HCT116 (cell line): ENCODE measurements at regions not wholly inside any gene's neighbourhood (a gene's known extent, or its start where the extent isn't known, plus 50 kb on each side); places are given as distances from the start of the nearest gene placed in this dataset.

Experiments
- ATAC-seq: fragments of 200-7000 bp; cut with Tn5 transposase; 2 replicates; pipeline ENCODE4 v1.9.1; 2020; ENCODE audit warnings: mild to moderate bottlenecking, moderate library complexity
- BruUV-seq: library from RNA; stranded (reverse); fragments of 400-500 nt; replicated peaks from 2 replicates; lab custom pipeline; 2021; lab: Mats Ljungman, UMichigan
- CTCF ChIA-PET: fragments of 300-600 bp; sonication (Branson Sonifier 250); formaldehyde crosslinking; loops from one replicate; lab custom pipeline; 2021; ENCODE audit warnings: antibody characterized with exemption; lab: Charles Lee
- POLR2A ChIA-PET: fragments of 300-600, 350-600 bp; sonication (Branson Sonifier 250); formaldehyde crosslinking; loops from one replicate; lab custom pipeline; 2021; ENCODE audit warnings: antibody characterized with exemption; lab: Charles Lee
- RAD21 ChIA-PET, 2 experiments: fragments of 300-600 bp; sonication (Branson Sonifier 250); formaldehyde crosslinking; loops; one replicate each; lab custom pipeline; 2023; ENCODE audit warnings: low total read pairs in 2 of 2; ENCODE audit not compliant: uncharacterized antibody in 2 of 2, unreplicated experiment in 2 of 2, low non-redundant PET in 1 of 2; lab: Charles Lee
- DNase-seq: peaks from one replicate; pipeline ENCODE4 v3.0.0-alpha.2; 2010; ENCODE audit warnings: low read depth, low spot score
- H2AFZ ChIP-seq: fragments of 200-600 bp; shearing (Covaris generic), sonication (generic); 2 replicates; pipeline ENCODE4 v1.6.1; 2017; ENCODE audit warnings: low read depth, mixed run types, mixed read lengths, antibody characterized with exemption, low read length; ENCODE audit not compliant: poor library complexity, severe bottlenecking
- H3K27ac ChIP-seq: 2 replicates; pipeline ENCODE4 v1.5.1; 2012; ENCODE audit warnings: low read depth, low read length
- H3K27me3 ChIP-seq: fragments of 200-600 bp; sonication (generic); 2 replicates; pipeline ENCODE4 v1.6.1; 2016; ENCODE audit warnings: mixed run types, low read length, mixed read lengths; ENCODE audit not compliant: insufficient read depth
- H3K36me3 ChIP-seq, 2 experiments: fragments of 200-500 bp in 1 of 2; fragments of 200-600 bp in 1 of 2; sonication (Bioruptor generic) in 1 of 2; sonication (generic) in 1 of 2; 2 replicates each; pipeline versions ENCODE4 v1.5.1 to v1.6.1; 2014 to 2016; ENCODE audit warnings: low read length in 2 of 2, inconsistent platforms in 1 of 2, mixed read lengths in 1 of 2, mixed run types in 1 of 2; ENCODE audit not compliant: insufficient read depth in 2 of 2, control insufficient read depth in 1 of 2
- H3K4me1 ChIP-seq, 2 experiments: fragments of 200-600 bp in 1 of 2; sonication (generic) in 1 of 2; 2 replicates each; pipeline versions ENCODE4 v1.5.1 to v1.6.1; 2012 to 2017; ENCODE audit warnings: low read length in 2 of 2, inconsistent platforms in 1 of 2, mild to moderate bottlenecking in 1 of 2, mixed read lengths in 1 of 2, mixed run types in 1 of 2, moderate library complexity in 1 of 2; ENCODE audit not compliant: insufficient read depth in 2 of 2, control insufficient read depth in 1 of 2
- H3K4me2 ChIP-seq: fragments of 200-600 bp; sonication (generic); 2 replicates; pipeline ENCODE4 v1.6.1; 2017; ENCODE audit warnings: mixed run types, low read length, mixed read lengths
- H3K4me3 ChIP-seq, 2 experiments: fragments of 200-600 bp in 1 of 2; sonication (generic) in 1 of 2; replicated peaks in 1 of 2; 2 replicates each; pipeline ENCODE4 v1.5.1; 2011 to 2016; ENCODE audit warnings: low read length in 2 of 2, control low read depth in 1 of 2, low read depth in 1 of 2, mild to moderate bottlenecking in 1 of 2, mixed read lengths in 1 of 2, mixed run types in 1 of 2
- H3K79me2 ChIP-seq: fragments of 200-600 bp; sonication (generic); 2 replicates; pipeline ENCODE4 v1.6.1; 2017; ENCODE audit warnings: mild to moderate bottlenecking, mixed run types, low read length, moderate library complexity, mixed read lengths; ENCODE audit not compliant: insufficient read depth
- H3K9ac ChIP-seq: fragments of 200-600 bp; sonication (generic); 2 replicates; pipeline ENCODE4 v1.6.1; 2016; ENCODE audit warnings: low read length, mixed read lengths
- H3K9me2 ChIP-seq: fragments of 200-600 bp; sonication (generic), shearing (Covaris generic); 2 replicates; pipeline ENCODE4 v1.6.1; 2017; ENCODE audit warnings: mixed run types, mild to moderate bottlenecking, moderate library complexity; ENCODE audit not compliant: insufficient read depth
- H3K9me3 ChIP-seq, 2 experiments: fragments of 200-500 bp in 1 of 2; fragments of 200-600 bp in 1 of 2; sonication (Bioruptor generic) in 1 of 2; sonication (generic) in 1 of 2; 2 replicates each; pipeline ENCODE4 v1.6.1; 2014 to 2017; ENCODE audit warnings: low read length in 2 of 2, mixed read lengths in 2 of 2, inconsistent platforms in 1 of 2, low read depth in 1 of 2, mild to moderate bottlenecking in 1 of 2, mixed run types in 1 of 2, moderate library complexity in 1 of 2; ENCODE audit not compliant: control insufficient read depth in 1 of 2, insufficient read depth in 1 of 2
- H4K20me1 ChIP-seq: fragments of 200-600 bp; sonication (generic), shearing (Covaris generic); 2 replicates; pipeline ENCODE4 v1.6.1; 2017; ENCODE audit warnings: mixed run types, mild to moderate bottlenecking, moderate library complexity; ENCODE audit not compliant: insufficient read depth
- CBX3 ChIP-seq: IDR thresholded peaks from 2 replicates; pipeline ENCODE4 v1.6.1; 2012; ENCODE audit warnings: low read depth
- CTCF ChIP-seq, 3 experiments: fragments of 200-600 bp in 1 of 3; sonication (generic) in 1 of 3; IDR thresholded peaks in 2 of 3; conservative IDR thresholded peaks in 1 of 3; 2 replicates each; pipeline ENCODE4 v1.5.1; 2012 to 2017; ENCODE audit warnings: low read depth in 2 of 3, low read length in 2 of 3, antibody characterized with exemption in 1 of 3, borderline replicate concordance in 1 of 3, control low read depth in 1 of 3, mild to moderate bottlenecking in 1 of 3, mixed read lengths in 1 of 3, mixed run types in 1 of 3, moderate library complexity in 1 of 3; ENCODE audit not compliant: insufficient read depth in 1 of 3
- EGR1 ChIP-seq: IDR thresholded peaks from 2 replicates; pipeline ENCODE4 v1.6.1; 2012; ENCODE audit warnings: low read depth
- ELF1 ChIP-seq: IDR thresholded peaks from 2 replicates; pipeline ENCODE4 v1.6.1; 2012; ENCODE audit warnings: low read depth, borderline replicate concordance
- EZH2phosphoT487 ChIP-seq: fragments of 200-600 bp; IDR thresholded peaks from 2 replicates; pipeline ENCODE4 v1.6.1; 2018; ENCODE audit warnings: antibody characterized with exemption, borderline replicate concordance
- FOSL1 ChIP-seq: IDR thresholded peaks from 2 replicates; pipeline ENCODE4 v1.6.1; 2012; ENCODE audit warnings: low read depth
- JUND ChIP-seq: IDR thresholded peaks from 2 replicates; pipeline ENCODE4 v1.6.1; 2012
- MAX ChIP-seq: IDR thresholded peaks from 2 replicates; pipeline ENCODE4 v1.6.1; 2012
- POLR2AphosphoS5 ChIP-seq: IDR thresholded peaks from 2 replicates; pipeline ENCODE4 v1.6.1; 2011; ENCODE audit warnings: mild to moderate bottlenecking, low read depth, low read length, moderate library complexity
- REST ChIP-seq: IDR thresholded peaks from 2 replicates; pipeline ENCODE4 v1.6.1; 2012; ENCODE audit warnings: low read depth
- SIN3A ChIP-seq: IDR thresholded peaks from 2 replicates; pipeline ENCODE4 v1.6.1; 2012; ENCODE audit warnings: low read depth
- SP1 ChIP-seq: IDR thresholded peaks from 2 replicates; pipeline ENCODE4 v1.6.1; 2012; ENCODE audit warnings: low read depth
- SRF ChIP-seq: IDR thresholded peaks from 2 replicates; pipeline ENCODE4 v1.6.1; 2012; ENCODE audit warnings: low read depth
- TCF7L2 ChIP-seq: IDR thresholded peaks from 2 replicates; pipeline ENCODE4 v1.7.0; 2011; ENCODE audit warnings: borderline replicate concordance, inconsistent platforms; ENCODE audit not compliant: insufficient read depth, insufficient read length; ENCODE audit errors: extremely low read depth
- ZFX ChIP-seq: fragments of 450-650 bp; IDR thresholded peaks from 2 replicates; pipeline ENCODE4 v1.6.1; 2017
- ZNF274 ChIP-seq: fragments of 200-500 bp; sonication (Bioruptor generic); IDR thresholded peaks from 2 replicates; pipeline ENCODE4 v1.6.1; 2014; ENCODE audit warnings: mild to moderate bottlenecking, low read depth, low read length, inconsistent platforms
- intact Hi-C: fragments of 100-400 bp; cut with micrococcal nuclease; formaldehyde crosslinking; loops from 2 replicates; pipeline ENCODE4 v1.10.0; 2022

GRCh38 chr7:115099906-115100305 is 178.0 kb downstream of the MDFIC start:
- ChIA-PET RAD21 (no interaction called here), CTCF (interaction anchor here (1.4 kb wide), 1 partner anchor 13 kb away, joined by 3 read pairs; no protein-coding TSS in a partner anchor), POLR2A (interaction anchor here (1.1 kb wide), 1 partner anchor 53 kb away, joined by 3 read pairs; no protein-coding TSS in a partner anchor)
- Histone ChIP-seq H3K36me3 (no peaks in the 10 kb centered on the region), H3K9me2 (no peaks in the 10 kb centered on the region), H3K4me3 (no peak overlapping the region), H3K4me2 (no peak overlapping the region), H3K27me3 (no peaks in the 10 kb centered on the region), H2AFZ (peak overlapping the region; percentile 52), H3K79me2 (no peaks in the 10 kb centered on the region), H3K27ac (no peak overlapping the region), H4K20me1 (no peaks in the 10 kb centered on the region), H3K4me1 (peaks cover 13 to 18% of the 10 kb centered on the region in 2 experiments; a peak in 3 of 4 replicates), H3K9ac (no peak overlapping the region), H3K9me3 (no peaks in the 10 kb centered on the region)
- TF ChIP-seq EZH2phosphoT487: no peak
- TF ChIP-seq REST: no peak
- no peak for TF ChIP-seq ELF1
- TF ChIP-seq ZNF274: no peak
- no peak for TF ChIP-seq SP1
- TF ChIP-seq CTCF (IDR thresholded peaks at IDR 0.05 in 2 of 3, conservative IDR thresholded peaks at IDR 0.05 in 1 of 3; ENCODE audit: borderline replicate concordance in 1 of 3, insufficient read depth in 1 of 3, low read depth in 2 of 3, low read length in 2 of 3): no peak
- no peak for TF ChIP-seq ZFX
- no peak for TF ChIP-seq TCF7L2
- TF ChIP-seq FOSL1: no peak
- TF ChIP-seq POLR2AphosphoS5: no peak
- no peak for TF ChIP-seq CBX3
- TF ChIP-seq MAX: no peak
- no peak for TF ChIP-seq SRF
- no peak for TF ChIP-seq EGR1
- no peak; the same call in 1 of the 2 replicates for TF ChIP-seq JUND
- TF ChIP-seq SIN3A: no peak
- ATAC-seq (peak; percentile 57), DNase-seq (no peak)
- intact Hi-C loops: loop anchor here (10.0 kb wide), 1 partner anchor 255 kb away; no protein-coding TSS in a partner anchor
- BruUV-seq: no TSS peak
